ENCODE measurements at regions not wholly inside any gene's neighbourhood (a gene's known extent, or its start where the extent isn't known, plus 50 kb on each side); places are given as distances from the start of the nearest gene placed in this dataset.

DNA sequence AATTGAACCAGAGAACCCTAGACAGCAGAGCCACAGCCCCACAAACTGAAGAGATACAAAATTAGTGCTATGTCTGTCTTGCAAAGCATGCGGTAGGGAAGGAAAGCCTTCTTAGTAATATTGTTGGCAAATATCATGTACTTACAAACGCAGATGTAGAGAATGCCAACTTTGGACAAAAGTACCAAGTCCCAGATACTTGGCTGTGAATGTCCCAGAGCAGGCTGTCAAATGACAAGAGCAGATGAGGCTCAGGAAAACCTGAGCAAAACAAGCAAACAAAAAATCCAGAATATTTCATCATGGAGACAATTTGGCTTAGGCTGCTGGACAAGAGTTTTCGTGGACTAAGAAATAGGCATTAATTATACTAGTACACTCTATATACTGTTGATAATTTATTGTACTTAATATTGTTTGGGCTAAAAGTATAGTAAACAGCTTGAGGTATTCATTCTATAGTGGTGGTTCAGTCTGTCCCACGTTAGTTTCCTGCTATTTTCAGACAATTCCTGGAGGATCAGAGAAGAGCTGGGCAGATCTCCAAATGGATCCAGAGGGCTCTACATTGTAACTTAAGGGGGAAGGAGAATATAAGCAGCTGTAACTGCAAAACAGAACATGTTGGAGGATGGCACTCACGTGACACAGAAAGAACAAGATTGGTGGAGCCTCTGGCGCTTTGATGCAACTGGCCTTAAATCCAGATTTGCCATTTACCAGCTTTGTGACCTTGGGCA, 329.8 kb downstream of the ATP23 start:
- DNase-seq: no peak

DNA sequence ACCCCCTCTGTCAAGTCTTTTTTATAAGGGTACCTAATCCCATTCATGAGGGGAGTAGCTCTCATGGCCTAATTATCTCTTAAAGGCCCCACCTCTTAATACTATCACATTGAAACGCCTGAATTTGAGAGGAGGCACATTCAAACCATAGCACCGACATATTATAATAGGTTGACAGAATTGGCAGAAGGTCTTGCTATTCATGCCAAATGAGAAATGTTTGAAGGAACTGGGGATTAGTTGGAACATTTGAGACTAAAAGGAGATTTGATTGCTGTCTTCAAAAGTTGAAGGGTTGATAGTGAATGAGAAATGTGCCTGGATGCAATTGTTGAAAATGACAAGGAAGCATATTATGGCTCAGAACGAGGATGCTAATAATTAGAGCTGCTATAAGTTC, 331.1 kb downstream of the ATP23 start:
- no peak for DNase-seq

DNA sequence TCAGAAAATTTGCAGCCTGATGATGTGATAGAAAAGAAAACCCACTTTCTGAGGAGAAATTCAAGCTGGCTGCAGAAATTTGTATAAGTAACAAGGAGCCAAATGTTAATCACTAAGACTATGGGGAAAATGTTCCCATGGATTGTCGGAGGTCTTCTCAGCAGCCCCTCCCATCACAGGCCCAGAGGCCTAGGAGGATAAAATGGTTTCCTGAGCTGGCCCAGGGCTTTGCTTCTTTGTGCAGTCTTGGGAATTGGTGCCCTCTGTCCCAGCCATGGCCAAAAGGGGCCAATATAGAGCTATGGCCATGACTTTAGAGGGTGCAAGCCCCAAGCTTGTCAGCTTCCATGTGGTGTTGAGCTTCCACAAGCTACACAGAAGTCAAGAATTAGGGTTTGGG, 335.9 kb downstream of the ATP23 start:
- no peak for DNase-seq

DNA sequence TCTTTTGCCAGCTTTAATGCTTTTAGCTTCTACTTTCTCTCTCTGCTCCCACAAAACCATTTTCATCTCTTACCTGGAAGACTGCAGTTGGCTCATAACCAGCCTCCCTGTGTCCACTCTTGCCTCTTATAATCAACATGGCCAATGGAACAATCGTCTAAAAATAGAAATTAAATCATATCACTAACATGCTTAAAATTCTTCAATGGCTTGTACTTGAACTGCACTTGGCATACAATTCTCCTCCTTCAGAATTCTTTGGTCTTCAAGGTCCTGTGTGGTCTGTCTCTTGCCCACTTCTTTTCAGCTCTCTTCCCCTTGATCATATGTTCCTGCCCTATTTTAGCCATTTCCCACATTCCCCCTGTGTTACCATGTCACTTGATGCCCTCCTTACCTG, 342.2 kb downstream of the ATP23 start:
- no peak for DNase-seq

DNA sequence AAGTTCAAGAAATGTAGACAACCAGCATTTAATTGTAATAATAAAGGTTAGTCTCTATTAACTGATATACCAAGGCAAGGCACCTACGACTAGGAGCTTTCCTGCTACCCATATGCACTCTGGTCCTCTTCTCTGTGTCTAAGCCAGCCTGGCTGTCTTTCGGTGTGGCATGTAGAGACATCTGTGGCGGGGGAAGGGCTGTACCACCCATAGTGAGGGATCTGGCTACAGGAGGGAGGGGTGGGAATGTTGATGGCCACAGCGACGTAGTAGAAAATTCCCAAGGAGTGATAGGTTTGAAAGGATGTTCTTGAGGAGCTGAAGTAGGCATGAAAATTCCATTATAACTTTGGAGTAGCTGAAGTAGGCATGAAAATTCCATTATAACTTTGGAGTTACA, 344.2 kb downstream of the ATP23 start:
- no peak for DNase-seq

DNA sequence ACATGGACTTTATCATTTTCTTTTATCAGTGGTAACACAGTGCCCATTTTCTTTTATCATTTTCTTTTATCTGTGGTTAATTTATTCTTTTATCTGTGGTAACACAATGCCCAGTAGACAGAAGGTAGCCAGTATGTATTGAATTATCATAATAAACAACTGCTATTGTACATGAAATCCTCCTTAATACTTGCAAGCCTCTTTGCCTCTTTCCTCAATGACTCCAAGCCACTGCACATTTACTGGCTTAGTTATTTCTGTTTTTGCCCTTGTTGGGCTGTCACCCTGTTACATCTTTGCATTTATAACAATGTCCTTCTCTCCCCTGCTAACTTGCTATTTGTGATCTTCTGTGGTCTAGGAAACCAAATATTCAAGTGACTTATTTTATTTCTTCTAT, 345.0 kb downstream of the ATP23 start:
- DNase-seq: no peak

DNA sequence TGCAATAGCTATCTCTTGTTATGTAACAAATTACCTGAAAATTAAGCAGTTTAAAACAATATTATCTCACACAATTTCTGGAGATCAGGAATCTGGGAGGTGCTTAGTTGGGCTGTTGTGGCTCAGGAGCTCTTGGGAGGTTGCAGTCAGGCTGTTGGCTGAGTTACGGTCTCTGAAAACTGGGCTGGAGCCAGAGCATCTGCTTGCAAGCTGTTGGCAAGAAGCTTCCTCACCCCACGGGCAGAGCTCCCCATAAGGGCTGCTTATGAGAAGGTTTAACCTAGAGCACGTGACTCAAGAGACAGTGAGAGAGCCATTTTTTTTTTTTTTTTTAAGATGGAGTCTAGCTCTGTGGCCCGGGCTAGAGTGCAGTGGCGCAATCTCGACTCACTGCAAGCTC, 346.8 kb downstream of the ATP23 start:
- DNase-seq: no peak

DNA sequence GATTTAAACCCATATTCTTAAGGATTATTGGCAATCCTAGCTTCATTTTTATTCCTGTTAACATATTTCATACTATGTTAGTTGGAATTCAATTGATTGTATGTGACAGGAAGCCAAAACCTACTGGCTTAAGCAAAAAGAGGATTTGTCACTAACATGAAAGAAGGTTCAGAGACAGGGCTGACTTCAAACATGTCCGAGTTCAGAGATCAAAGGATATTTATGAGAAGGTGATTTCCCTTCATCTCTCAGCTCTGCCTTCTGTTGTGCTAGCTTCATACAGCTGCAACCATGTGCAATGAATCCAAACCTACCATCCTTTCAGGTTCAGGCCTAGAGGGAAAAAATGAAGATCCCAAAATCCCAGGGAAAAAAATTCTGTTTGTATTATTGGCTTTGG, 349.7 kb downstream of the ATP23 start:
- no peak for DNase-seq

DNA sequence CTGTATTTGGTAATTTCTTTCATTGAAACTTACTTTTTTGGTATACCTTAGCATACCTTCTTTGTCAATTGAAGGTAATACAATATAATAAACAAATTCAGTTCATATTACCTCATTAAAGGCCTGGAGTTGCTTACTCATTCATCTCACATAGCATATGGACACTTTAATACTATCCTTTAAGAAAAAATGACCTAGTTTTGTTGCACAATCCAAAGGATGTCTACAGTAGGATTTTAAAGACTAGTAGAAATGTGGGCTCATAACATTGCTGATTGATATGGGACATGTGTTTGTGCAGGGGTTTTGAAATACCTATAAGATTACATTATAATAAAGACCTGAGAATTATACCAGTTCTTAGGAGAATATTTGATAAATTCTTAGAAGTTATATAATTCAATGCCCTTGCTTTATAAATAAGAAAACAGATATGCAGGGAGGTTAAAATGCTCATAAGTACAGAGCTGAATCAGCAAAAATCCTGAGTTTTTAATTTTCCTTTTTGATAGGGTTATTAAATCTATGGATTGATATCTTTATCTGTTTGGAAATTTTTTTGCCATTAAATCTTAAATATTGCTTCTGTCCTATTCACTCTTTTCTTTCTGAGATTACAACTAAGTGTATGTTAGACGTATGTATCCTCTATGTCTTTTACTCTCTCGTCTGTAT, 352.1 kb downstream of the ATP23 start:
- no peak for DNase-seq

DNA sequence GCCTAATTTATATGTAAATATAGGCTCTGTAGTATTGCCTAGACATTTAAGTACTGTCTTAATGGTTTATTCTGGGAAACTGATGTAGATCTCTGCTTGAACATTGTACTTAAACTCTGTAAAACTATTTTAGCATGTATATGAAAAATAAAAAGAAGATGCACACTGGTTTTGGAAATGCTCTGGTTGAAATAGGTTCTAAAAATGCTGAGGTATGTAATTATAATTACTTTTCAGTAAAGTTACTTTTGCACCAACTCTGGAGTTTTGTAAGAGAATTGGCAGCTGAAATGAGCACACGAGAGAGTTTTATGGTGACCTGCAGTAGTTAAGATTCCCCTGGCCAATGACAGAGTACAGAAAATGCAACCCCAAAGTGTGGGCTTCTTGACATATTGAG, 353.9 kb downstream of the ATP23 start:
- no peak for DNase-seq

DNA sequence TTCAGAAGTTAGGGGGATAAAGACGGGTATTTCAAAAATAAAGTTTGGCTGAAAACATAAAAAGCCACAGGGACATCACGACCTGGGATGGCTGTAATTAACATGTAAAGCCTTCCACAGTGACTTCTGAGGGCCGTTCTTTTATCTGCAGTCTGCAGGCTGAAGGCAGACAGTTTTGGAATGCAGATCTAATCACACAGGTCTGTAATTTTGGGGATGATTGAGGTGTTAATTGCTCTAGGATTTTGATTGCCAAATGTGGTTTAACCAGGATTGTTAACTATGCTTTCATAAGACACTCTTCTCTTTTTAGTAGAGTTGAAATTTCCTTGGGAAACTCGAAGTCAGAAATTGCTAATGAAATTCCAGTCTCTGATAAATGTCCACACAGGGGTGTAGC, 355.5 kb downstream of the ATP23 start:
- DNase-seq: no peak

DNA sequence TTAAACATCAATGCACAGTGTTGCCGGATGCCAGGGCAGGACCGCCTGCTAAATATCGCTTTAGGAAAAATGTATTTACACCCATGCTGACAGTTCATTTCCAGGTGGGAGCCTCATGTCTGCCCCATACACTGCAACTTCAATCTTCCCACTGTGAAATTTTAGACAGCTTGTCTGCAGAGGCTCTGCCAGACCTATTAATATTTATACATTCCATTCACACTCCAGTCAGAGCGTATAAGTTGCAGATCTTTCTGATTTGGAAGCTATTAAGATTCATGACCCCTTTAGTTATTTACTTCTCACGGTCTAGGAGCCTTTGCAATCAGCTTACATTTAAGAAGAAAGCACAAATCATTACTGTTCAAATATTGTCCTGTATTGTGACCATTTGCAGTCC, 357.4 kb downstream of the ATP23 start:
- no peak for DNase-seq

DNA sequence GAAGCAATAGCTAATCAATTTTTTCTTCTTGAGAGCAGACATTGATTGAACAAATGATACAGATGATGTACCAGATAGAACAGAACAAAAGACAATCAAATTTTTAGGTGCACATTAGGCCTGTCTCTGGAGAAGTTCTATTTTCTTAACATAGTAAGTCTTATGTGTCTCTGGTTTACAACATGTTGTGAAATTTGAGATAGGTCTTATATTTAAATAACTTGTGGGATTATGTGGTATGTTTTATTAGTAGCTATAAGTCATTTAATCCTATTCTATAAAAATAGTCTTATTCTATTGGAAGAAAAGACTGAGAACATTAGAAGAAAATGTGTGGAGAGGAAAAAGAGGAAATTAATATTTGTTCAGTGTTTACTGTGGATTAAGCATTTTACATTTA, 358.0 kb downstream of the ATP23 start:
- no peak for DNase-seq

DNA sequence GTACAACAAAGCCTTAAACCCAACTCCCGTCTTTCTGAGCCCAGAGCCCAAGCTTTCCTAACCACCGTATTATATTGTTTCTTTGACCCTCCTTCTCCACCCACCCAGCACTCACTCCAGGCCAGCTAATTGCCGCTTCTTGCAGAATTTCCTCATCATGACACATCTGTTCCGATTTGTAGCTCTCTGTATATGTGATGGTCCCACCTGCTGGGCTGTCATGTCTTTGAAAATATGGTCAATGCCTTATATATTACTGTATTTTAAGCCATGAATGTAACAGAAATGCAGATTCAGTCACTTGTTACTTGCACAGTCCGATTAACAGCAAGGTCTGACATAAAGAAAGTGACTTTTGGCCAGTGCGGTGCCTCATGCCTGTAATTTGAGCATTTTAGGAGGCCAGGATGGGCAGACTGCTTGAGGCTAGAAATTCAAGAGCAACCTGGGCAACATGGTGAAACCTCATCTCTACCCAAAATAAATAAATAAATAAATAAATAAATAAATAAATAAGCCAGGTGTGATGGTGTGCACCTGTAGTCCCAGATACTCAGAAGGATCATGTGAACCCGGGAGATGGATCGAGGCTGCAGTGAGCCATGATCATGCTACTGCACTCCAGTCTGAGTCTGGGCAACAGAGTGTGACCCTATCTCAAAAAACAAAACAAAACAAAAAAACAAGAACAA, 359.8 kb downstream of the ATP23 start:
- DNase-seq: no peak

DNA sequence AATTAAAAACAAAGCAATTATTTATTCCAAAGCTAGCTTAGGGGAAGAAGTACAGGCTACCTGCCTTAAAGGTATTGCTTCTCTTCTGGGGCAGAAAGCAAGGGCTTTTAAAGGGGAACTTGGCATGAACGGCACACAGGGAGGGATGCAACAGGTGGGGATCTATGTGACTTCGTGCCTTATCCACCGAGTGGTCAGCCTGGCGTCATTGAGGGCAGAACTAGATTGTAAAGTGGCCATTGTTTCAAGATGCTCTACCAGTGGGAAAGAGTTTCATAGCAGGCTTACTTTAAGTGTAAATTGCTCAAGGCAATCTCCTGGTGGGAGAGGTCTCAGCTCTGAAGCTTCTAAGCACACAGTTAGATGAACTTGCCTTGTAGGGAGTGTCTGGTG, 360.4 kb downstream of the ATP23 start:
- DNase-seq: no peak

DNA sequence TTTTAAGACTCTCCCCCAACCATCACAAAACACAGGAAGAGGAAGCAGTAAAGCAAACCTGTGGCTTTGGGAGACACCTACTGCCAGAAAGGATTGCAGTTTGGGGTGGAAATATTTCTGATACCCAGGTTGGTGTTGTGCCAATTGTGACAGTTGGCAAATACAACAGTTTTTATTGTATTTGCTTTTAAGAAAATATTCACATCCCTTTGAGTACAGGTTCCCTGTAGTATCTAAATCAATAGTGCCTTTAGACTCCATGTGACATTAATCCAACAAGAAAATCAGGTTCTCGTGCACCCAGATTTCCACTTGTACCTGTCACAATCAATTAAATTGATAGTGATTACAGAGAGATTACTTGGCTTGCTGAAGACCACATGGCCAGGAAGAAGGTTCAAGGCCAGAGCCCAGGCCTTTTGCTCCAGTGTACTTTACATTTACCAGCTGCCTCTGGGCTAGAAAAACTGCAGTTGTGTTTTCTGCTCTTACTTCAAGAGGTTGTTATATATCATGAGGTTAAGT, 361.2 kb downstream of the ATP23 start:
- no peak for DNase-seq

DNA sequence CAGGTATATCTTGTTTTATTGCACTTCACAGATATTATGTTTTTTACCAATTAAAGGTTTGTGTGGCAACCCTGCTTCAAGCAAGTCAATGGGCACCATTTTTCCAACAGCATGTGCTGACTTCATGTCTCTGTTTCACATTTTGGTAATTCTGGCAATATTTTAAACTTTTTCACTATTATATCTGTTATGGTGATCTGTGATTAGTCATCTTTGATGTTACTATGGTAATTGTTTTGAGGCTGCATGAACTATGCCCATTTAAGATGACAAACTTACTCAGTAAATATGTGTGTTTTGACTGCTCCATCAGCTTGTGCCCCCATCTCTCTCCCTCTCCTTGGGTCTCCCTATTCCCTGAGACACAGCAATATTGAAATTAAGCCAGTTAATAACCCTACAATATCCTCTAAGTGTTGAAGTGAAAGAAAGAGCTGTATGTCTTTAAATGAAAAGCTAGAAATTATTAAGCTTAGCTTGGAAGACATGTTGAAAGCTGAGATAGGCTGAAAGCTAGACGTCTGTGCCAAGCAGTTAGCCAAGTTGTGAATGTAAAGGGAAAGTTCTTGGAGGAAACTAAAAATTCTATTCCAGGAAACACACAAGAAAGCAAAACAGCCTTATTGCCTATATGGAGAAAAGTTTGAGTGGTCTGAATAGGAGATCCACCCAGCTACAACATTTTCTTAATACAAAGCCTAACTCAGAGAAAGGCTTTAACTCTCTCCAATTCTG, 365.1 kb downstream of the ATP23 start:
- no peak for DNase-seq

DNA sequence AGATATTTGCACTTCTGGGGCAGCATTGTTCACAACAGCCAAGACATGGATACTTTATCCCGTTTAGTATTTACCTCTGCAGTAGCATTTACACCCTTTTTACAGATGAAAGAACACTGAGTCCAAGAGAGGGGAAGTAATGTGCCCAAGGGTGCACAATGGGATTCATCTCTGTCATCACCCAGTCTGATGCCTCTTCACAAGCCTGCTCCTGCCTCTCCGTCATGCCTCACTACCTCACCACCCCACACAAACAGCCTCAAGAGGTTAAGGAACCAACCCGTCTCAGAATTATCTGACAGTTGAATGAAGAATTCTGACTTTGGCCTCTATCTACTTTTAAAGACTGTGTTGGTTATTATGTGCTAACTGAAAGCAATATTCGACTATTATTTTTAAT, 368.4 kb downstream of the ATP23 start:
- DNase-seq: no peak

DNA sequence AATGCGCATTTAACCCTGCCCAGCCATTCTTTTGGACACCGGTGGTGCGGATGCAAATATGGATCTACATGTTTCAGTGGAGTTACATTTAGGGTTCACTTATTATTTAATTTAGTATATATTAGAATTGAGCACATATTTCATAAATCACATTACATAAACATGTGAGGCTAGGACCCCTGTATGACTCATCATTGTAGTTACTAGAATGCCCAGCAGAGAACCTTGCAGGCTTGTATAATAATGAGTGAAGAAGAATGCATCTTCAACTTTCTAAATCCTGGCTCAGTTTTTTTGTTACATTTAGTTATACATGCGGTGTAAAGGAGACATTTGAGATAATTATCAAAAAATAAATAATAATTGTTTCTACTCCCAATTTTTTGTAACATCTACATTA, 369.0 kb downstream of the ATP23 start:
- DNase-seq: no peak

DNA sequence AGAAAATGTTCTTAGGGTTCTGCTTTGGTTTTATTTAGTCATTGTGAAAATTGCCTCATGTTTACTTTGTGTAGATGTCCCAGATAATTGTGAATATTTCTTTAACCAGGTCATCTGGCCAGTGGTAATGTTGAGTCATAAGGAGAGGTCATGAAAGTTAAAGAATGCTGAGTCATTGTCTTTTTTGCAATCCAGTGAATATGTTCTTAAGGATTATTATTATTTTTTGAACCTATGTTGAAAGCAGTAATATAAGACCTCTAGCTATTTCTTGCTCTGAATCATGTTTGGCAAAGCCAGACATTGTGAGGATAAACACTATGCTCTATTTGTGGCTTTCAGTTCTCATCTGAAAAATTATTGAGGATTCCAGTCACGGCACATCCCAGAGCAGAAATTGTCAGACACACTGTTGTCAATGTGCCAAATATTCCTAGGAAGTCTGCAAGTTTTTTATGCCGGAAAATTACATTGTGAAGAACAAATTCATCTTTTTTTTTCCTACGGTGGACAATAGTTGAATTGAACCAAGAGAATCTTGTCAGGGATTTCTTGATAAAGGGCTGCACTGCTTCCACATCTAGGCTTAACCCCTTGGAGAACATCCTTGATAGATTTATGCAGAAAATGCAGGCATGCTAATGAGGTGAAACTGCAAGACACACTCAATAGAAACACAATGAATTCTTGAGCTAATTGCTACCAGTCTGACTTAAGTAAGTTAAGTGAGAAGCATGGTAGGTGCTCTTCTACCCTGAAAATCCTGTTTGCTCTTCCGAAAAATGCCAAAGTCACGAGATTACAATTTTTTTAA, 369.6 kb downstream of the ATP23 start:
- no peak for DNase-seq

DNA sequence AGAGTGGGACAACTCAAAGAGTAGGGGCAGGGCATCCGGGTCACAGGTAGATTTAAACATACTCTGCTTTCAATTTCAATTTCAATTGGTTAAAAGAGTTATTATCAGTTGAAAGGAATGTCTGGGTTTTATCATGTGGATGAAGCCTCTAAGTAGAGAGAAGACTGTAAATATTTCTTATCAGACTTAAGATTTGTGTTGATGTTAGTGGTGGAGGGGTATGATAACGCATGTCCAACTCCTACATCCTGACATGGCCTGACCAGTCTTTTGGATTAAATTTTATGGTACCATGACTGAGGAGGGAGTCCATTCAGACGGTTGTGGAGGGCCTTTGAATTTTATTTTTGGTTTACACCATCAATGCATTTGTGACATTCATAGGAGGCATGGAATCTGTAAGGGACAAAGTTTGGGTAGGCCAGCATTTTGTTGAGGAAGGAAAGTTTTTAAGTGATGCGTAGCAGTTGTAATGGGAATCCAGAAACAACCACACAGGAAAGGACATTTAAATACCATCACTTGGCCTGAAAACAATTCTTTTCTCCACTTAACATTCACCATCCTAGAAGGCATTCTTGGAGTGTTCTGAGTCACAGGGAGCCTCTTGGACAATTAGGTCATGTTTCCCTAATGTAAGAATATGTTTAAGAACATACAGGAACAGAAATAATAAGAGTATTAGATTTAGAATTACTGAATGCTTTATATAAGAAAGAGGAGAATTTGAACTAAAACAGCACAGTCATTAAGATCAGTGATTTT, 371.9 kb downstream of the ATP23 start:
- DNase-seq: no peak

DNA sequence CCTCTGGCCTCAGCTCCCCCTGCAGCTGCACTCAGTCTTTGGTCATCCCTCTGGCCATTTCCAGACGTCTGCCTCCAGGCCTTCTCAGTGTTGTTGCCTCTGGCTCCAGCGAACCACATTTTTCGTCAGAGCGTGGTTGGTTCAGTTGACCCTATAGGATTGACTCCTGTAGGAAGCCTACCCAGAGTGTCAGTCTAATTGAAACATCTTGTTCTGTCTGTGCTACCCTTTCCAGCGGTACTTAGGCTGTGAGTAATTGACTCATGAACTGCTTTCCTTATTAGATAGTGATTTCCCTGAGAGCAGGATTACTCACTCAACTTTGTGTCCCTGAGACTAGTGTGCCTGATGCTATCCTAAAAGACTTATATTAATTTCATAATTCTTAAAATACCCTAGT, 373.2 kb downstream of the ATP23 start:
- DNase-seq: no peak

All from CD4-positive, alpha-beta T cell treated with Interleukin-12 subunit alpha and Interleukin-12 subunit beta, for 1 hour (primary cell).